Muscle of arm (tissue), 1 donor: ENCODE measurements at regions not wholly inside any gene's neighbourhood (a gene's known extent, or its start where the extent isn't known, plus 50 kb on each side); places are given as distances from the start of the nearest gene placed in this dataset.

ENCODE experiments used
- DNase-seq: peaks from one replicate; pipeline ENCODE4 v3.0.0-alpha.2; 2013

GRCh38 chr21:28788030-28788429 is 204.6 kb downstream of the LTN1 start:
- no peak for DNase-seq

- no peak for DNase-seq
These were observed 209.0 kb downstream of the LTN1 start for GRCh38 chr21:28783641-28784185.

DNA sequence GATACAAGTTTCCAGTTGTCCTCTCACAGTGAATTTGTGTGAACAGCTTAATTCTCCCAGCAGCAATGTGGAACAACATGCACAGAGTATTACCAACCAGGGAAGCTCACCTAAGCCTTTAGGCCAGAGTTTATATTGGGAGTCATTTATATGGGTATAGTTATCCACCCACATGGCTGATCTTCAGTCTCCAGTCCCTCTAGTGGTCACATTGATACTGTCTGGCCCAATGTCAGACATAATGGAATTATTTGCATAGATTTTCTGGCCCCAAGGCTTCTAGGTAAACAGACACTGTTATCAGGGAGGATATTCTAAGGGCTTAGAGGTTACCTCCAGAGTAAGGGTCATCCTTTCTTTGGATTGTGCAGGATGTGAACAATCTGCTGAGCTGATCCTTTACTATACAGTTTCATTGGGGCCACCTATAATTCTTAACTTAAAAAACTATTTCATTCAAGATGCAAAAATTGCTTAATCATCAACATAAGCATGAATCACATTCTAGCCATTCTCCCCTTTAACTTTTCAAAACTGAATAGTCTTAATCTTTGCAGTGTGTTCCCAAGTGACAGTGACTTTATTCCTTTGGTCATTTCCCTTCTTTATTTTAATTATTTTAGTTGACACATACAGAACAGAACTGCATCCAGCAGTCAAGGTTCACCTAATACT is 210.9 kb downstream of the LTN1 start:
- no peak for DNase-seq

DNA sequence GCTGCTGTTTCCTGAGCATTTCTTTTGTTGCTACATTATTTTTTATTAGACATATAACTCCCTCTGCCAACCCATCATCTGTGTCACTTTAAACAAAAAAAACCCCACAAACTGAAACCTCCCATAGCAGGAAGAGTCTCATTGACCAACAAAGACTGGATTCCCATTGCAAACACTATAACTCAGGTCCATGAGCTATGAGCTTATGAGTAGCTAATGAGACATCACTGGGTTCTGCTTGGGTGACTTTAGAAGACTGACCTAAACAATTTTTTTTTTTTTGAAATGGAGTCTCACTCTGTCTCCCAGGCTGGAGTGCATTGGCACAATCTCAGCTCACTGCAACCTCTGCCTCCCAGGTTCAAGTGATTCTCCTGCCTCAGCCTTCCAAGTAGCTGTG is 212.8 kb downstream of the LTN1 start:
- DNase-seq = no peak

DNA sequence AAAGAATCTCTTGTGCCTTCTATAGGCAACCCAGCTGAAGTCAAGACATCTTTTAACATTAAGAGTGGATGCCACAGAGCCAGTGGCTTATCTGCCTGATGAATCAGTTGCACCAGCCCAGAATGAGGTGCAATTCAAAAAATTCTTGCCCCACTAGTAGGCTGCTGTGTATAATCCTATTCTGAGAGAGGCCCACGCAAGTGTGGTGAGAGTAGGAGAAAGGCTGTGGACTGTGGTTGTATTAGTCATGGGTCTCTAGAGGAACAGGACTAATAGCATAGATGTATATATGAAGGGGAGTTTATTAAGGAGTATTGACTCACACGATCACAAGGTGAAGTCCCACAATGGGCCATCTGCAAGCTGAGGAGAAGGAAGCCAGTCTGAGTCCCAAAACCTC is 216.4 kb downstream of the LTN1 start:
- no peak for DNase-seq

DNA sequence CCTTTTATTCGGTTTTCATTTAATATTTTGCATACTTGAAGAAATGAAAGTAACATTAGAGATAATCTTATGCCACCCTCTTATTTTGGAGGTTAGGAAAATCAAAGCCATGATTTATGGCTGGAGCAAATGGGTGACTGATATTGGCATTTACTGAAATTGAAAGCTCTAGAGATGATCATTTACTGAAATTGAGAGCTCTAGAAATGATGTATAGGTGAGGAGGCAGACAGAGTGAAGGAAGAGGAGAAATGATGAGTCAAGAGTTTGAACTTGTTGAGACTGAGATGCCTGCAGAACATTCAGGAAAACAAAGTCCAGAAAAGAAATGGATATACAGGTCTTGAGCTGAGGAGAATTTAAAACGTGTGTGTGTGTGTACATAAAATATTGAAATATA is 217.6 kb downstream of the LTN1 start:
- DNase-seq = no peak

DNA sequence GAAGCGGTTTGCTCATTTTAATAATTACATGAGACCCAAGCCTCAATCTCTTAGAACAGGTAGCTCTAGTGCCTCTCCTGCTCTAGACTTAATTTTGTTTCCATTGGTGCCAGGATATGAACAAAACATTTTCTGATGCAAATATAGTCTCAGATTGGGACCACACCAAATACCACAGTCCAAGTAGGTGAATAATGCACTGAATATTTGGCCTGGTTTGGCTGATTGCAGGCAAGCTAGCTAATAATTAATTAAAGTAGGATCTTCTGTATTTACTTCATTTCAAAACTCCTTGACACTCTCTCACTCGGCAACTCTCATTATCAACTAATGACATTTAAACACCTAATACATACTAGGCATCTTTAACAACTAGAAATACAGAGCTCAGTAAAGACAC is 219.6 kb downstream of the LTN1 start:
- no peak for DNase-seq

DNA sequence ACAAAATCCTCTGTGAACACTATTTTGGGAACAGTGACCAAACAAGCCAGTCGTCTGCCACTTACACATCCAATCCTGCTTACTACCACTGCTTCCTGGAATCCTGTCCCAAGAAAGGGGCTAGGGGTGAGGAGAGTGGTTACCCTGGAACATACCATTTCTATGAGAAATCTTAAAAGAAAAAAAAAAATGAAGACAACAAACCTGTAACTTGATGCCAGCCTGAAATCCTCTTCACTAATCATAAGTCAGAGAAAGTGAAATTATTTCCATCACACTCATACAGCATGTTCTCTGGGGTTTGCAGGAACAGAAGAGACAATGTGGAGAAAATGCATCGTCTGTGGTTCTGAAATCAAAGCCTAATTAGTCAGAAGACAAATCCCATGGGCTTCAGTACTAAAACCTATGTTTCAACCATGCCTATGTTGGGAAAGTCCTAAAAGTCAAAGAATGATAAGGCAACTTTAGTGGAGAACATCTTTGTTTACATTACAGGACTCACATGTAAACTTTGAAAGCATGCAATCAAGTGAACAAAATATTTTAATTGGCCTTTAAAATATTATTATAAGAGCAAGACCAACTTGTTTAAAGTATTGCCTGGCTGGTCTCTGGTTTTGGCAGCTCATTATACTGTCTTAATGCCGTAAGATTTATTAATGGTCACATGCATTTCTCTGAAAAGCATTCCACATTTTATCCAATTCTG is 220.7 kb downstream of the LTN1 start:
- DNase-seq = no peak

DNA sequence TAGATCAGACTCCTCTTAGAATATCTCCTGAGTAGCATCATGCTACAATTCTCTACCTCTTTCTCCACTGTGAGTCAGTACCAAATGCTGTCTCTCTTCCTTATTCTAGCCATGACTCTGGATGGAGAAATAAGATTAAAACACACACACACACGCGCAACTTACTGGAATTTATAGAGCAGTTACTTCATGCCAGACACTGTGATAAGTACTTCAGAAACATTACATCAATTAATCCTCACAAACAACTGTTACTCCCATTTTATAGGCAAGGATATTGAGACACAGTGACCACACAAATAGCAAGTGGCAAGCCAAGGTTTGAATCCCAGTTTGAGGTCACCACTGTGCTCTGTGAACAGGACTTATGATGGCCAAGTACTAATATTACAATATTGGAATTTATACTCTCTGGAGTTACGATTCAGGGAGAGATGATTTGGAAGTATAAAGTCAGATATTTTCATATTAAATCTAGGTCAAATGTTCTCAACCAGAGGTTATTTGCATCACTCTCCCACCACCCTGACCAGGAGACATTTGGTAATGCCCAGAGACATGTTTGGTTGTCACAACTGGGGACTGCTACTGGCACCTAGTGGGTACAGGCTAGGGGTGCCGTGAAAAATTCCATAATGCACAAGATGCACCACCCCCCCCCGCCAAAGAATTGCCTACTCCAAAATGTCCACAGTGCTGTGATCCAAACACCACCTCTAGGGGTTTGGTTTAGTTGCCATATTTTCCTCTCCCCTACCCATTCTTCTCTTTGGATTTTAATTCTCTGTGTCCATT is 221.6 kb downstream of the LTN1 start:
- no peak for DNase-seq

DNA sequence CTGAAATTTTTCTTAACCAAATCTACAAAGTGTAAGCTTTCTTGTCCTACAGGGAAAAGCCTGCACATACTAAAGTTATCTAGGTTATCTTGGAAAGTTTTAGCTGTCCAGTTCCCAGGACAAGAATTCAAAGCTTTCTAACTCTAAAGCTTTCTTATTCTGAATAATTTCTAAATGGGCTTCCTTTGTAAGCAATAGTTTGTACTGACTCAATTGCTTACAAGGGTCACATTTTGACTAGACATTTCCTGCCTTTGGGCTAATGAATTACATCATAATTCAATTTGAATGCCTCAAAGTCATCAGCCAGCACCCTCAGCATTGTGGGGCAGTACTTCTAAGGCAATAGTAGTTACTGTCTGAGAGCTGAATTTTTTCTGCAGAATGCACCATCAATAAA is 223.0 kb downstream of the LTN1 start:
- DNase-seq = no peak

DNA sequence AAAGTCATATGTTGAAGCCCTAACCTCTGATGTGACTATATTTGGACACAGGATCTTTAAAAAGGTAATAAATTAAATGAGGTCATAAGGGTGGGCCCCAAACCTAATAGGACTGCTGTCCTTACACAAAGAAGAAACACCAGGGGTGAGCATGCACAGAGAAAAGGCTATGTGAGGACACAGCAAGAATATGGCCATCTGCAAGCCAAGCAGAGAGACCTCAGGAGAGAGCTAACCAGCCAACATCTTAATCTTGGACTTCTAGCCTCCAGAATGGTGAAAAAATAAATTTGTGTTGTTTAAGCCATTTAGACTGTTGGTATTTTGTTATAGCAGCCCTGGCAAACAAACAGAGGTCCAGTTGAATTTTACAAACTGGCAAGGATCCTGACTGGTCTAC is 223.9 kb downstream of the LTN1 start:
- no peak for DNase-seq

- no peak for DNase-seq
These were observed 225.2 kb downstream of the LTN1 start for GRCh38 chr21:28767523-28767922.

GRCh38 chr21:28763809-28764418 is 228.8 kb downstream of the LTN1 start:
- no peak for DNase-seq

GRCh38 chr21:28762357-28762735 is 230.3 kb downstream of the LTN1 start:
- no peak for DNase-seq

DNA sequence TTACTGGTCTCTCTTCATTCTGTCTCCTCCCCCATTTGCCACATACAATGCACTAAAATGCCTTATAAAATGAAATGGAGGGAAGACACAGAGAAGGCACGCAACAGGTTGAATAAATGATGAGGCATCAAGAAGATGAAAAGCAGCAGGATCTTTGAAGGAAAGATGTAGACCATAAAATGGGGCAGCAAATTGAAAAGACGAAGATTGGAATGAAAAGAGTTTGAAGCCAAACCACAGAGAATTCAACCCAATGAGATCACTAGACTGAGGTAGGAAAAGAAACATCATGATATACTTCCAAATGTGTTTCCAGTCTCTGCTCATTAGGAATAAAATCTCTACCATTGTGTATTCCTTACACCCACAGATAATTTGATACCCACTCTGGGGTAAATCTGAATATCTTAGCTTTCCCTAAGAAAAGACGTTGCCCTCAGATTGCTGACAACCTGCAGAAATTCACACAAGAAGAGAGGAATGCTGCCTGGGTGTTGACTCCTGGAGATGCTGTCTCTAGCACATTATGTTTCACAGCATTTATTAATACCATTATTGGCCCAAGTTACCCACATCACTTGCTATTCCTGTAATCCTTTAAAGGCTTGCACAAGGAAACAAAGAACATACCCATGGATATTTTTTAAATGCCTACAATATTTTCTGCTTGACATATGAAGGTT is 230.9 kb downstream of the LTN1 start:
- DNase-seq = no peak

DNA sequence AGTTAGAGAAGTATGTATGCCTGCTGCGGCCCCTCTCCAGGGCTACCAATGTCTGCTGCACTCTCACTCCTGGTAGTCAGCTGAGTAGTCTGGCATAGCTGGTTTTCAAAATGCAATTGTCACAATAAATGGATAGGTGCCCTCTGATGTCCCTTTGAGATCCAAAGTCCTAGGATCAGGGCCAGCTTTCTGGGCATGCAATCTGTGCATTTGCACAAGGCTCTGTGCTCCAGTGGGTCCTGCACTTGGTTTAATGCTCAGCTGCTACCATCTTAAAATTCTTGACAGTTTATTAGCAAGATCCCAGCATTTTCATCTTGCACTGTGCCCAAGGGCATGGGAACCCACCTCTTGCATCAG is 233.8 kb downstream of the LTN1 start:
- no peak for DNase-seq

DNA sequence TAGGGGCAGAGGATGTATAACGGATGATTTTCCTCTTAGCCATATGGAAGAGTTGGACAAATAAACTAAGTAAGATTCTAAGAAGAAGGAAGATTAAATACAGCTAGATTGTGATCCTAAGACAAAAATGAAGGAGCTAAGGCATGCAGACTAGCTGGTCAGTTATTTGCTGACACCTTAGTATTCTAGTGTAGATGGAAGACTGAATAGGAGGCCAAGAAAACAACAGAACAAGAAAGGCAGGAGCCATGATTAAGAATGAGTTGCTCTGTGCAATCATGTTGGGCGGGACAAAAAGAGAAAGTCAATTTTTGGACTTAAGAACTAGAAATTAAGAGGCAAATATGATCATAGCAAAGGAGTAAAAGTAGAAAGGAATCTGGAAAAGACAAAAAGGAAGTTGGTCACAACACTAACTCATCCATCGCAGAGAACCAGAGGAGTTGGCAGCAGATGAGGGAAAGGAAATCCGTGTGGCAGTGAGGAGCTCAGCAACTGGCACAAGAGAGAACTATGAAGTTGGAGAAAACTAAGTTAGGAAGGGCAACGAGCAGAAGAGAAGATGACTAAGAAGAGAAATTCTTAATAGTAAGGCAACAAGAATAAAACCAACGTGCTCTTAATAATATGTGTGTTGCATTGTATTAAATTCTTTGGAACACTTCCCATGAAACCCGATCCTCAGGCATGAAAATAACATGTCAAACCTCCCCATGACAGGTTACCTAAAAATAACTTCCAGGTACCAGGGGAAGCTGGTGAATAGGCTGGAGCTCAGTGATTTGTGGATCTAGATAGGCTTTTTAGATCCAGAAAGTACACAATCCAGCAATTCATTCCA is 234.4 kb downstream of the LTN1 start:
- no peak for DNase-seq

GRCh38 chr21:28754862-28755261 is 237.8 kb downstream of the LTN1 start:
- no peak for DNase-seq

- no peak for DNase-seq
These were observed 238.5 kb downstream of the LTN1 start for GRCh38 chr21:28754127-28754611.

- DNase-seq = no peak
These were observed 240.5 kb downstream of the LTN1 start for GRCh38 chr21:28752131-28752530.

DNA sequence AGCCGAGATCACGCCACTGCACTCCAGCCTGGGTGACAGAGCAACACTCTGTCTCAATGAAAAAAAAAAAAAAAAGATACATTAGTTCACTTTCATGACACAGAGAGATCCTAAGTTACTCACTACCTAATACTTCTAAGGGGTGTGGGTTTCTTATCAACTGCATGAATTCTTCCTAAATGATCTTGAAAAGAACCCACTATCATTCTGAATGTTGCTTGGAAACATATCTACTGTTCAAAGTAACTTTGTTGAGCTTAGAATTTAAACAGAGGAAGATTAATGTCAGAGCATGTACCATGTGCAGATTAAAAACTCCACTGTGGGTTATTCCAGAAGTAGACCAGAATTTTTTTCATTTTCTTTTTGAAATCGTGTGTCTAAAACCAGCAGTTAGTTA is 241.5 kb downstream of the LTN1 start:
- DNase-seq = no peak
